Central memory CD8-positive, alpha-beta T cell (primary cell): ENCODE measurements at regions not wholly inside any gene's neighbourhood (a gene's known extent, or its start where the extent isn't known, plus 50 kb on each side); places are given as distances from the start of the nearest gene placed in this dataset.

Experiments
- ATAC-seq: fragments of 150-1000 bp; cut with Tn5 transposase; replicated peaks from 2 replicates; pipeline ENCODE4 v1.10.0; 2022; ENCODE audit warnings: mild to moderate bottlenecking, moderate FRiP score, moderate number of reproducible peaks; ENCODE audit not compliant: poor library complexity, severe bottlenecking; ENCODE audit errors: extremely low read depth
- DNase-seq, 2 donors: peaks; one replicate each; pipeline ENCODE4 v3.0.0; 2021; ENCODE audit warnings: low spot score in 2 of 2
- H3K27ac Mint-ChIP-seq: one replicate; pipeline ENCODE4 v1.8.0; 2022; ENCODE audit warnings: low read depth, mild to moderate bottlenecking, moderate library complexity, mixed read lengths
- H3K27me3 Mint-ChIP-seq: one replicate; pipeline ENCODE4 v1.8.0; 2022; ENCODE audit warnings: mixed read lengths
- H3K36me3 Mint-ChIP-seq: one replicate; pipeline ENCODE4 v1.8.0; 2022; ENCODE audit warnings: mild to moderate bottlenecking, moderate library complexity, mixed read lengths; ENCODE audit not compliant: insufficient read depth
- H3K4me1 Mint-ChIP-seq: one replicate; pipeline ENCODE4 v1.8.0; 2022; ENCODE audit warnings: mixed read lengths
- H3K4me3 Mint-ChIP-seq: one replicate; pipeline ENCODE4 v1.8.0; 2022; ENCODE audit warnings: mild to moderate bottlenecking, moderate library complexity, mixed read lengths
- H3K9me3 Mint-ChIP-seq: one replicate; pipeline ENCODE4 v1.8.0; 2022; ENCODE audit warnings: mixed read lengths

GRCh38 chr7:26048663-26049062 lies 103.3 kb upstream of the NFE2L3 start:
- Mint-ChIP-seq H3K4me3 (no peak overlapping the region), H3K36me3 (no peaks in the 10 kb centered on the region), H3K27me3 (peaks cover 46% of the 10 kb centered on the region), H3K9me3 (no peaks in the 10 kb centered on the region), H3K27ac (no peak overlapping the region), H3K4me1 (no peaks in the 10 kb centered on the region)
- DNase-seq (no peak), ATAC-seq (no peak)

DNA sequence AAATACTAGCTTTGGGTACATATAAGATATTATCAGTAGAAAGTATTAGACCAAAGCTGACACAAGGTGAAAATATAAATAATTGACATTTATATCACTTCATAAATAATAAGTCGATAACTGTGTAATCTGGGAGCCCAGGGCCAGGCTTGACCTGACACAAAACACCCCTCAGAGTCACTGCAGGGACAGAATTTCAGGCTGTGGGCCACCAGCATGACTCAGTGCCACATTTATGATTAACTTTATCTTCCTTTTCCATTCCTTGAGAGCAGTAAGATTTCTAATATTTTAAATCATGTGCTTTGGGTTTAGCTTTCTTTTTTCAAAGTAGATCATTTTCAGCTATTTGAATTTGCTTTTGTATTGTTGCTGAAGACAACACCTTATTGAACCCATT lies 102.9 kb upstream of the NFE2L3 start:
- ATAC-seq (no peak), DNase-seq (no peak)
- peaks cover 46% of the 10 kb centered on the region for H3K27me3 Mint-ChIP-seq
- no peak overlapping the region for H3K4me3 Mint-ChIP-seq
- no peak overlapping the region for H3K27ac Mint-ChIP-seq
- no peaks in the 10 kb centered on the region for H3K9me3 Mint-ChIP-seq
- no peaks in the 10 kb centered on the region for H3K36me3 Mint-ChIP-seq
- no peaks in the 10 kb centered on the region for H3K4me1 Mint-ChIP-seq

- Mint-ChIP-seq H3K4me3 (no peak overlapping the region), H3K9me3 (no peaks in the 10 kb centered on the region), H3K27me3 (peaks cover 52% of the 10 kb centered on the region), H3K36me3 (no peaks in the 10 kb centered on the region), H3K4me1 (no peaks in the 10 kb centered on the region), H3K27ac (no peak overlapping the region)
- ATAC-seq (no peak), DNase-seq (no peak)
These were observed 101.0 kb upstream of the NFE2L3 start for GRCh38 chr7:26051021-26051420.

DNA sequence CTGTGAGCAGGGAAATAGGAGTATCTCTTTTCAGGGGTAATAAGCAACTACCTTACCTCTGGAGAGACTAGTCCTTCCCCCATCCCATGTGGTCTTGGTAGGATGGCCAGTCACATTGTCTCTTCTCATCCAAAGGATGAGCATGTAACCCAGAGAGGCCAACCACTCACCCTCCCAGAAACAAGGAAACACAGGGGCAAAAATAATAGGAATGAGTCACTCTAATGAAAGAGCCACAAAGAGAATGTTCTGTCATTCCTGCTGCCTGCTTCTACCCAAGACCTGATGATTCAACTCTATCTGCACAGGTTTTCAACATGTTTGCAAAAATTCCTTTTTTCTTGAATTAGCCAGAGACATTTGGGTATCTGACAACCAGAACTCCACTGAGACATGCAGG lies 99.3 kb upstream of the NFE2L3 start:
- H3K9me3 Mint-ChIP-seq = no peaks in the 10 kb centered on the region
- DNase-seq (no peak), ATAC-seq (no peak)
- peaks cover 67% of the 10 kb centered on the region for H3K27me3 Mint-ChIP-seq
- H3K36me3 Mint-ChIP-seq = no peaks in the 10 kb centered on the region
- no peaks in the 10 kb centered on the region for H3K4me1 Mint-ChIP-seq
- H3K4me3 Mint-ChIP-seq = no peak overlapping the region
- no peak overlapping the region for H3K27ac Mint-ChIP-seq

- DNase-seq (no peak), ATAC-seq (no peak)
- no peaks in the 10 kb centered on the region for H3K9me3 Mint-ChIP-seq
- no peak overlapping the region for H3K4me3 Mint-ChIP-seq
- H3K4me1 Mint-ChIP-seq = no peaks in the 10 kb centered on the region
- no peaks in the 10 kb centered on the region for H3K36me3 Mint-ChIP-seq
- no peak overlapping the region for H3K27ac Mint-ChIP-seq
- H3K27me3 Mint-ChIP-seq = peaks cover 82% of the 10 kb centered on the region
These were observed 97.6 kb upstream of the NFE2L3 start for GRCh38 chr7:26054386-26054785.

DNA sequence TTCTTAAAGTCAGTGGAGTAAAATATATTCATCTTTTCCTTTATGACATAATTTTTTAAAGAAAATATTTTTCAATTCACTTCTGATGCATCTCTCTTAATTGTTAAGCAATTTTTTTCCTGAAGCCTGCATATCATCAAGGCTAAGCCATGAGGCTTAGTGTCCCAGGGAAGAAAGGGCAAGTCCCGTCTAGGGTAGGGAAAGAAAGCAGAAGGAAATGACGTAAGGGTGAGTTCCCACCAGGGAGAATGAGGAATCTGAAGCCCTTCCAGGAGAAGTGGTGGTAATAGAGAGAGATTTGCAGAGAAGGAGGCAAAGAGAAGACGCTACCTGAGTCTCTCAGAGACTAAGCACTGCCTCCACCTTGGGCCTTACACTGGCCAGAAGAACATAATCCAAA lies 96.8 kb upstream of the NFE2L3 start:
- Mint-ChIP-seq H3K27ac (no peak overlapping the region), H3K9me3 (no peaks in the 10 kb centered on the region), H3K4me1 (no peaks in the 10 kb centered on the region), H3K4me3 (no peak overlapping the region), H3K36me3 (no peaks in the 10 kb centered on the region), H3K27me3 (peaks cover 78% of the 10 kb centered on the region)
- DNase-seq = no peak
- ATAC-seq = no peak

- H3K9me3 Mint-ChIP-seq = no peaks in the 10 kb centered on the region
- H3K36me3 Mint-ChIP-seq = no peaks in the 10 kb centered on the region
- no peak for DNase-seq
- H3K4me3 Mint-ChIP-seq = no peak overlapping the region
- no peak overlapping the region for H3K27ac Mint-ChIP-seq
- H3K27me3 Mint-ChIP-seq = peaks cover 69% of the 10 kb centered on the region
- ATAC-seq = no peak
- no peaks in the 10 kb centered on the region for H3K4me1 Mint-ChIP-seq
These were observed 91.0 kb upstream of the NFE2L3 start for GRCh38 chr7:26060733-26061677.

GRCh38 chr7:26061678-26062603 lies 90.1 kb upstream of the NFE2L3 start:
- peaks cover 69% of the 10 kb centered on the region for H3K27me3 Mint-ChIP-seq
- no peak overlapping the region for H3K4me3 Mint-ChIP-seq
- no peaks in the 10 kb centered on the region for H3K9me3 Mint-ChIP-seq
- H3K36me3 Mint-ChIP-seq = no peaks in the 10 kb centered on the region
- H3K27ac Mint-ChIP-seq = no peak overlapping the region
- peak; percentile 48 to 60 for DNase-seq
- ATAC-seq = peak; percentile 73
- no peaks in the 10 kb centered on the region for H3K4me1 Mint-ChIP-seq

DNA sequence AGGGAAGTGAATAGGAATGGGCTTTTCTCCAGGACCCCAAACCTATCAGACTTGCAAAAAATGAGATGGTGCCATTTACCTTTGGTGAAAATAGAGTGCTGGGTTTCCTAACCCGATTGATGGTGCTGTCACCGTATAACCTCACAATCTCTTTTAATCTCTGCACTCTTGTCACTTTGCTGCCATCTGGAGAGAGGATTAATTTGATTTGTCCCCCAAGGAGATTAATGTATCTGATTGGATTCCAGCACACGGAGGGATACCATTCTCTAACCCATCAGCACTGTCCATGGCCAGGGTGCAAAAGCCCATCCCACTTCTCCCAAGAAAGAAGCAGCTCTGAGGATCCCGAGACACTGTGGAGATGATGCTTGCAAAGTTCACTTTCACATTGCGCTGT lies 86.3 kb upstream of the NFE2L3 start:
- DNase-seq = no peak
- no peak for ATAC-seq
- Mint-ChIP-seq H3K27me3 (peaks cover 43% of the 10 kb centered on the region), H3K4me1 (no peaks in the 10 kb centered on the region), H3K9me3 (no peaks in the 10 kb centered on the region), H3K4me3 (no peak overlapping the region), H3K27ac (no peak overlapping the region), H3K36me3 (no peaks in the 10 kb centered on the region)

DNA sequence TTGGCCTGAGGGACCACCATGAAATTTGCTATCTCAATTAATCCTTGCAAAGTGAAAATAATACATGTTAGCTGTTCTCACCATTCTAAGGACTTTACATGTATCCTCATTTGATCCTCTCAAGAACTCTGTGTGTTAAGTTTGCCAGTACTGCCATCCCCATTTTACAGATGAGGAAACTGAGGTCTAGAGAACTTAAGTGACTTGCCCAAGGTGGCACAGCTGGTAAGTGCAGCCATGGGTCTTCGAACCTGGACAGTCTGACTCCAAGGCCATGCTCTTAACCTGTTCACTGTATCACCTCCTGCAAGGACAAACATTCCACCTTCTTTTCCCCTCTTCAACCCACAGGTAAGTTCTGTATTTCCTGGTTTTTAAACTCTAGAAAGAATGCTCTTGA lies 85.3 kb upstream of the NFE2L3 start:
- Mint-ChIP-seq H3K4me1 (no peaks in the 10 kb centered on the region), H3K36me3 (no peaks in the 10 kb centered on the region), H3K27ac (no peak overlapping the region), H3K27me3 (peaks cover 53% of the 10 kb centered on the region), H3K4me3 (no peak overlapping the region), H3K9me3 (no peaks in the 10 kb centered on the region)
- no peak for DNase-seq
- ATAC-seq = no peak

DNA sequence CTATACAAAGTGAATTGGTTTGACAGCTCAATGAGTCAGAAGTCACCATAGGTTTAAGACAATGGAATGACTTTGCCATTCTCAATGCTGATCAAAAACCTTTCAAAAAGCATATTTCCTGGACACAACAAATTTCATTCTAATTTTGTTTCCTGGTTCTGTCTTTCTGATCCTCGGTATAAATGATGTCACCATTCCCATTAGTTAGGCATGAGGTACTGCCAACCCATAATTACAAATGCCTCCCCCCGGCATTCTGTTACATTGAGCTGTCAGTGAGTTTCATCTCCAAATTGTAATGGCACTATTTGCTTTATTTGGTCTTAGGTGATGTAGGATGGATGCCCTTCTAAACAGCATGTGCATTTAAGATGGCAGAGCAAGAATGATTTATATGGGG lies 81.7 kb upstream of the NFE2L3 start:
- Mint-ChIP-seq H3K9me3 (no peaks in the 10 kb centered on the region), H3K27me3 (peaks cover 49% of the 10 kb centered on the region), H3K4me1 (no peaks in the 10 kb centered on the region), H3K36me3 (no peaks in the 10 kb centered on the region), H3K4me3 (no peak overlapping the region), H3K27ac (no peak overlapping the region)
- DNase-seq (no peak), ATAC-seq (no peak)

- no peaks in the 10 kb centered on the region for H3K9me3 Mint-ChIP-seq
- H3K36me3 Mint-ChIP-seq = no peaks in the 10 kb centered on the region
- no peak overlapping the region for H3K4me3 Mint-ChIP-seq
- H3K27me3 Mint-ChIP-seq = peaks cover 50% of the 10 kb centered on the region
- H3K27ac Mint-ChIP-seq = no peak overlapping the region
- DNase-seq = no peak
- no peak for ATAC-seq
- H3K4me1 Mint-ChIP-seq = no peaks in the 10 kb centered on the region
These were observed 80.2 kb upstream of the NFE2L3 start for GRCh38 chr7:26071622-26072456.
